Forelimb muscle (tissue), 1 donor: ENCODE measurements at regions not wholly inside any gene's neighbourhood (a gene's known extent, or its start where the extent isn't known, plus 50 kb on each side); places are given as distances from the start of the nearest gene placed in this dataset.
"Not testable (repeated sequence)": the region's sequence is repeated elsewhere in the genome, so short reads cannot be mapped to it uniquely, and the experiment has no call there.

ENCODE experiments used
- DNase-seq: peaks from one replicate; pipeline ENCODE4 v3.0.0-alpha.2; 2013; ENCODE audit warnings: low read depth

DNA sequence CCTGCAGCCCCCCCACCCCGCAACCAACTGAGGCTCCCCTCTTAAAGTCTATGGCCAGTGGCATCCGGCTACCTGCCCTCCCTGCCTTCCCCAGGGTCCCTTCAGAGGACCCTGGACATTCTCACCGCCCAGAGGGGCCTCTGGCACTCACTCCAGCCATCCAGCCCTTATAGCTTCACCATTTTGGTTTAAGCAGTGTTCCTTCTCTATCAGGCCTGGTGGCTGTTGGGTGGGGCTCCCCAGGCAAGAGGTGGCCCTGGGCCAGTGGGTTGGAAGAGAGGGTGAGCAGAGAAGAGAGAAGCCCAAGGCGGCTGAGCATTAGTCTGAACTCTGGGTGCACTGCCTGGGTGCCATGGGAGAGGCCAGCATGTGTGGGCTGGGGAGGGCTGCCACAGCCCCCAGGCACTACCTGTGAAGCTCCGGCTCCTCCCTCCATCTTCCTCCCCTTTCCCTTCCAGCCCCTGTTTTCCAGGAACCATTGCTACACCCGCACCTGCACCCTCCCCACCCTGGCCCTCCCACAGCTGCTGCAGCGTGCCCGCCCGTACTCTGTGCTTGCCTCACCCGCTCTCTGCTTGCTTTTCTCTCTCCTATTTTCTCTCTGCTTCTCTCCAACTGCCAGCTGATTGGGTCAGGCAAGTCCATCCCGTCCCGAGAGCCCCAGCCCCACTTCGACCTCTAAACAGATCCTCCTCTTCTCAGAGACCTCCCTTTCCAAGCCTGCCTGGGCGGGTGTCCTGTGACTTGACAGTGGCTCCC is 168.2 kb downstream of the TBC1D2B start:
- no peak for DNase-seq

DNA sequence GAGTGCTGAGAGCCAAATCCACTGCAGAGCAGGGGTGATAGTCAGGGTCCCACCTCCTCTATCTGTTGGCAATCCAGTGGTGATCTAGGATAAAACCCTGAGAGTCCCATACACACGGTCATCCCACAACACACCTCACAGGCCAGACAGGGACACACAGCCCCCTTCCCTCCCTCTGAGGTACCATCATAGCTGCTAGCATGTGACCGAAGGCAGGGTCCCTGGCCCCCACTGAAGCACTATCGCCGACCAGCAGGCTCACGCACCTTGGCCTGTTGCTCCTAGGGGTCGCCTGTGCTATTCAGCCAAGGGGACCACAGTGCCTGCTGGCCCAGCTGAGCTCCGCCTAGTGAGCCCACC is 168.8 kb downstream of the TBC1D2B start:
- DNase-seq, result not testable (repeated sequence)

DNA sequence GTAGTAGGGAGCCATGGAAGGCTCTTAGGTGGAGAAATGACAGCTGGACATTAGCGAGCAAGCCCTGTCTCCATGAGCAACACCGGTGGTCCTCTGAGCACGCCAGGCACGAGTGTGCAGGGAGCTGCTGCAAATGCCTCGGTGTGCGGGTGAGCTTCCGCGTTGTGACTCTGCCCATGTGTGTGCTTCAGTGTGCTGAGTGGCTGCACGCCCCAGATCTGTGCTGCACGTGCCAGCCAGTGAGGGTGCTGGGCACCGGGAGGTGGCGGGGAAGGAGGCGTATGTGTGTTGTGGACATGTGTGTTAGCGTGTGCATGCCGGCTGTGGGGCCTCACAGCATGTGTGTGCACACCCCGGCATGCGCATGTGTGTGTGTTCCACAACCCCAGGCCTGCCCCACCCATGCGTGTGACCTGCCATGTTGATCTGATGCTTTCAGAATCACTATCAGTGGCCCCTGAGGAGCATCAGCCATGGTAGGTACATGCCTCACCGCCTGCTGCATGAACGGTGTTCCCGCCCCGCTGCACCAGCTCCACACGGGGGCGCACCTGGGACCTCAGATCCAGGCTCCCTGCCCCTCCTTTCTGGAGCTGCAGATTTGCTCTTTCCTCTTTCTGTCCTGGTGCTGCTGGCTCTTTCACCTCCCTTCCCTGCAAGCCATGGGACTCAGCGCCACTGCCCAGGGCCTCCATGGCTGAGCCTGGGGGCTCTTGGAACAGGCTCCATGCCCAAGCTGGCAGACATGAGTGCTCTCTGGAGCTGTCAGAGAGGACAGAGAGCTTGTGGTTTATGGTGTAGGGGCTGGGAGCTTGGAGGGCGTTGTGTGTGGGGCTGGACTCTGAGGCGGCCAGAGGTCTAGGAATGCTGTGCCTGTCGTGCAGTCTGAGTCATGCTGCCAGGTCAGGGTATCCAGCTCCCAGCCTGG is 169.4 kb downstream of the TBC1D2B start:
- no peak for DNase-seq

DNA sequence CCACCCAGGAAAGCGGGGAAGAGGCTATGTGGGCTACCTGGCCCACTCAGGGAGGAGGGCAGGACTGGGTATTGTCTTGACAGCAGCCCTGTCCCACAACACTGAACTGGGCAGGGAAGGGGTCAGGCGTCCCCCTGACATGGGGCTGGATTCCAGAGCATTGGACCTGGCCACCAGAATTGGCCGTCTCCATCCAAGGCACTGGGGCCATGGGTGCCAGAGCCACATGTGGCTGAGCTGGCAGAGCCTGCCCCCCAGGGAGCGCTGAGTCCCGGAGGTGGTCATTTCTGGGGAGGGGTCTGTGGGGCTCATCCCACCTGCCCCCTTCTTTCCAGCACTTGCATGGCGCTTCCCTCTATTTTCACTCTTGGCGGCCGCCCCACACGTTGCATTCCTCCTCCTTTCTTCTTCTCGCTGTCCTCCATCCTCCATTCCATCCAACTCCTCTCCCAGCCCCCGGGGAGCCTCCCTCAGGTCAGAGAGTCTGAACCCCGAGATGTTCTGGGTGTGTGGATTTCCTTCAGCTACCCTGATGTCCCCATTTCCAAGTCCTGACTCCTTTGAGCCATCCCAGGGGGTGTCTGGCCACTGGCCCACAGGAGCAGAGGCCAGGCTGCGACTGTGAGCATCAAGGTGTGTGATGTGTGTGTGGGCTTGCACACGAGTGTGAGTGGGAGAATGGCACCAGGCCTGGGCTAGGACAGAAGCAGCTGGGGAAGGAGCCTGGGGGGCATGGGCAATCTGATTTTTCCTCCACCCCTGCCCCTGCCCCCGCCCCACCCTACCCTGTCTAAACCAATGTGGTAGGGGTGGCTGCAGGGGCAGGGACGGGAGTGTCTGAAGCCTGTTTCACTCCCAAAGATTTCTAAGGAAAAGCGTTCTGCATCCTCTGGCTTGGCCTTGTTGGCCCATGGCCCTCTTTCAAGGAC is 171.2 kb downstream of the TBC1D2B start:
- DNase-seq, result not testable (repeated sequence)

DNA sequence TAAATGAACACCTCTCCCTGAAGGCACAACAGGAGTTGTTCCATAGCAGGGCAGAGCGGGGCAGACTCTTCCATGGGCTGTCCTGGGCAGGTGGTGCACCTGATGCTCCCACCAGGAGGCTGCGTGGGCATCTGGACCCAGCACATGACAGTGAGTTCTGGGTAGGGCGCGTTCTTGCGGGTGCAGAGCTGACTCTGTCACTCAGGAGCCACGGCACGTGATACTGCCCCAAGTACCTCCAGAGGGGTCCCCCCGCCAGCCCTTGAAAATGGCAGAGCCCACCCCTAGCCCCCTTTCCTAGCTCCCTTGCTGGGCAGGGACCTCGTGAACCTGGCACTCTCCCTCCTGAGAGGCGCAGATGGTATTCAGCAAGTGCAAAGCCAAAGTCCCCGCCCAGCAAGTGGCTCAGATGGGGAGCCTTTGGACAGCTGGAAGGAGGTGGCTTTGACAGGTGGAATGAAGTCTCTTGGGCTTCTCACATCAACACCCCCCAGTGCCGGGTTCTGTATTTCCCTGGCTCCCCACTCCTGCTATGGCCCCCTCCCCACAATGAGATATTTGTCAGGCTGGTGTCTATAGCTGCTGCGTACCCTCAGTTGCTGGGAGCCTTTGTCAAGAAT is 172.1 kb downstream of the TBC1D2B start:
- no peak for DNase-seq

DNA sequence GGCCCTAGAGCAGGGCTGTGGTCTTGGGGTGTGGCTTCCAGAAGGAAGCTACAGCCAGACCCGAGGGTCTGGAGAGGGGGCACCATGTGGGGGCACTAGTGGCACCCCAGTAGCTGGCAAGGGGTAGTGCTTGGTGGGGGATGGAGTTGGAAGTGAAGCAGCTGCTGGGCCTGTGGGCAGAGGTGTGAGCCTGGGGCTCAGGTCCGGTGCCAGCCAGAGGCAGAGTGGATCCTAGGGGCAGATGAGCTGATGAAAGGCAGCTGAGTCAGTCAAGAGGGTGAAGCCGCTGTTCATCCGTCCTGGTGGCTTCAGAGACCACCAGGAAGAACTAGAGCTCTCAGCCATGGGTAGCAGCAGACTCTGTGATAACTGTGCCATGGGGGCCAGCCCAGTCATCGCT is 172.6 kb downstream of the TBC1D2B start:
- no peak for DNase-seq

DNA sequence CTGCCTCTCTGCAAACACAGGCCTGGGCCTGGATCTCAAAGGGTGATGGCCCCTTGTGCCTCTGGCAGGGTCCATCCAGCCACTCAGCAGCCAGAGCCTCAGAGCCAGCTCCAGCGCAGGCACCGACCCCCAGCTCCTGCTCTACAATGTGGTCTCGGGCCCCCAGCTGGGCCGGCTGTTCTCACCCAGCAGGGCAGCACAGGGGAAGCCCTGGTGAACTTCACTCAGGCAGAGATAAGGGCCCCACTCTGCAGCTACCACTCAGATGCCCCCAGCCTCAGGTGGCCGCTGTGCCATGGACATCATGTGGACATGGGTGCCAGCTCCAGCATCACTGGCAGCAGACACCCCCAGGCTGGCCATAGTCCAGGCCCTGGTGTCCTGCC is 173.1 kb downstream of the TBC1D2B start:
- no peak for DNase-seq

DNA sequence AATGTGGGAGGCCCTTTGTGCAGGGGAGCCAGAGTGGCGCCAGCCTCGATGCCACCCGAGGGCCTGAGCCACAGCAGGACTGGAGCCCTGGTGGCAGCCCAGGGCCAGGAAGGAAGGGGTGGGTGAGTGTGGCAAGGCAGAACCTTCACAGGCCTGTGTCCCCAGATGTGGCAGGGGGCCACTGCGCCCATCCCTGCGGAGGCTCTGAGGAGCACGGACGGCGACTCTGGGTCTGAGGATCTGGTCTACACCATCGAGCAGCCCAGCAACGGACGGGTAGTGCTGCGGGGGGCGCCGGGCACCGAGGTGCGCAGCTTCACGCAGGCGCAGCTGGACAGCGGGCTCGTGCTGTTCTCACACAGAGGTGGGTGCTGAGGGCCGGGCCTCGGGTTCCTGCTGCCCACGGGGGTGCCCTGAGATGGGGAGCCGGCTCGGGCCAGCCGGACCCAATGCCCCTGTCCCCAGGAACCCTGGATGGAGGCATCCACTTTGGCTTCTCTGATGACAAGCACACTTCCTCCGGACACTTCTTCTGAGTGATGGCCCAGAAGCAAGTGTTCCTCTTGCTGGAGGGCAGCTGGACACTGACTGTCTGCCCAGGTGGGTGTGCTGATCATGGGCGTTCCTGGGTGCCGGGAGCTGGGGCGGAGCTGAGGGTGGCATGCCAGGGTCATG is 173.6 kb downstream of the TBC1D2B start:
- DNase-seq, result not testable (repeated sequence)

DNA sequence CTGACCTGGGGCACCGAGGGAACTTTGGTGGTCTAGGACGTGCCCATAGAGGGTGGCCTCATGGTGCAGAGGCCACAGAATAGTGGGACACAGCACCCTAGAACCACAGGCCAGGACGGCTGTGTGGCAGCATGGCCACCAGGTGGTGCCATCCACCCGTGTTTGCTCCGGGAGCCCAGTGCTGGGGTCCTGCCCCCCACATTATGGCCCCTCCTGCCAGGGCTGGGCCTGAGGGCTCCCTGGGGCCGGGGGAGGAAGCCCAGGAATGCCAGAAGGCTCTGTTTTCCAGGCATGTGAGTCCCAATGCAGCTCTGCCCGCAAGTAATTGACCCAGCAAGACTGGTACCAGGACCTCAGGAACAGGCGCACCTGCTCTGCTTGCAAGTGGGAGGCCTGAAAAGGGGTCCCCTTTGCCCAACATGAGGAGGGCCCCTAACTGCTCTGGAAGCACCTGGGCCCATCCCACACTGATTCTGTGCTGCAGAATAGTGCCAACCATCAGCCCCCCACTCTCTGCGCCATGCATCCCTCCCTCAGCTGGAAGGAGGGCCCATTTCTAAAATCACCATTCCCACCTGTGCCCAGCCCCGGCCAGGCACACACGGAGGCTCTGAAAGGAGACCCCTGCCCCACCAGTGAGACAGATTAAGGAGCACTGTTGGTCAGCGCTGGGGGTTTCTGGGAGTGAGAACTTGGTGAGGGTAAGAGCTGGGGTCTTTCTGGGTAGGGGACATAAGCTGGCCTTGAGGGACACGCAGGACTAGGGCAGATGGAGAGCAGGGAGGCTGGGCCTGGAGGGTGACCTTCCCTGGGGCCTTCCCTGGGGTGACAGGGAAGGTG is 174.4 kb downstream of the TBC1D2B start:
- DNase-seq, result not testable (repeated sequence)

DNA sequence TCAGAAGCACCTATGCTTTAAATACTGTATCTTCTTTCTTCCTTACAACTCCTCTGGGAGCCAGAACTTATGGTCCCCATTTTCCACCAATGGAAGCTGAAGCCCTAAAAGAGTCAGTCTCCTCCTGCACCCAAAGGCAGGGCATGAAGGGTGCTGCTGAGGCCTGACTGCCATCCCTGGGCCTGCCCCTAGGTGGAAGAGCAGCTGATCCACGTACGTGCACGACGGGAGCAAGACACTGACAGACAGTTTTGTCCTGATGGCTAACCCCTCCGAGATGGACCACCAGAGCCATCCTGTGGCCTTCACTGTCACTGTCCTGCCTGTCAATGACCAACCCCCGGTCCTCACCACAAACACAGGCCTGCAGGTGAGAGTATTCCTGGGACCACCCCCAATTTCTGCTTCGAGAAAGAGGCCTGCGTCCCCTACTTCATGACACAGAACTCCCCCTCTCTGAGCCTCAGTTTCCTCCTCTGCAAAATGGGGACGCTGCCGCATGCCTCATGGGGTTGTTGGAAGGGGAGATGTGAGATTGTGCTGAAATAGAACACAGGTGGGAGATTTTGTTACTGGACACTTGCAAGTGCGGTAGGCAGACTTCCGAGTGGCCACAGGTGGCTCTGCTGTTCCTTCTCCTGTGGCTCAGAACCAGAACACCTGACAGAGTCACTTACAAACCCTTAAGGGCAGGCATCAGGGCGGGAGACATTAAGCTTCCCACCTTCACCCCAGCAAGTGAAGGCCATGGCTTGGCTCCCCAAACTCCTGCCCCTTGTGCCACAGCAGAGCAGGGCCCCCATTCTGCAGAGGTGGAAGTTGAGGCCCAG is 175.4 kb downstream of the TBC1D2B start:
- DNase-seq, result no peak

DNA sequence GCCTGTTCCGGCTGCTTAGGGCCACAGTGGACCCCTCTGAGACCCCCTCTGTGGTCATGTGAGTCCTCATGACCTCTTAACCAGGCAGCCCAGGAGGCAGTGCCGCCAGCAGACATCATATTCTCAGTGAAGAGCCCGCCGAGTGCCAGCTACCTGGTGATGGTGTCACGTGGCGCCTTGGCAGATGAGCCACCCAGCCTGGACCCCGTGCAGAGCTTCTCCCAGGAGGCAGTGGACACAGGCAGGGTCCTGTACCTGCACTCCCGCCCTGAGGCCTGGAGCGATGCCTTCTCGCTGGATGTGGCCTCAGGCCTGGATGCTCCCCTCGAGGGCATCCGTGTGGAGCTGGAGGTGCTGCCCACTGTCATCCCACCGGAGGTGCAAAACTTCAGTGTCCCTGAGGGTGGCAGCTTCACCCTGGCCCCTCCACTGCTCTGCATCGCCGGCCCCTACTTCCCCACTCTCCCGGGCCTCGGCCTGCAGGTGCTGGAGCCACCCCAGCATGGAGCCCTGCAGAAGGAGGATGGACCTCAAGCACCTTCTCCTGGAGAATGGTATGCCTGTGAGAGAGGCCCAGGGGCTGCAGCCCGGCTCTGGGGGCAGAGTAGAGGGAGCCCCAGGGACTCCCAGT is 176.1 kb downstream of the TBC1D2B start:
- DNase-seq, result no peak

DNA sequence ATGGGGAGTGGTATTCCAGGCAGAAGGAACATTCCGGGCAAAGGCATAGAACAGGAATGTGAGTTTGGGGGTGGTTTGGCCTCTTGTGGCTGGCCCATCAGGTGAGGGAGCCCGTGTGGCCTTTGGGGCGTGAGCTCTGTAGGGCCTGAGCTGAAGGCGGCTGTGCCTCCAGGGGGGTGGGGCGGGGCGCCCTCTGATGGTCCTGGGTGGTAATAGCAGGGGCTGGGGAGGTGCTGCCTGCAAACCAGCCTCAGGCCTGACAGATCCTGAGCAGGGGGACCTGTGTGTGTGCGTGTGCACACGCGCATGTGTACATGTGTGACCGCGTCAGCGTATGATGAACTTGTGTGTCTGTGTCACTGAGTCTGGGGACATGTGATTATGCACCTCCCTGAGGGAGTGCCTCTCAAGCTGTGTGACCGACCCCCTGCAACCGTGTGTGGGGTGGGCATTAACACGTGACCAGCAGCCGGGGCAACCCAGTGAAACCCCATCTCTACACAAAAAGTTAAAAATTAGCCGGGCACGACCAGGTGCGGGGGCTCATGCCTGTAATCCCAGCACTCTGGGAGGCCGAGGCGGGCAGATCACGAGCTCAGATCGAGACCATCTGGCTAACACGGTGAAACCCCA is 177.1 kb downstream of the TBC1D2B start:
- not testable (repeated sequence) for DNase-seq

DNA sequence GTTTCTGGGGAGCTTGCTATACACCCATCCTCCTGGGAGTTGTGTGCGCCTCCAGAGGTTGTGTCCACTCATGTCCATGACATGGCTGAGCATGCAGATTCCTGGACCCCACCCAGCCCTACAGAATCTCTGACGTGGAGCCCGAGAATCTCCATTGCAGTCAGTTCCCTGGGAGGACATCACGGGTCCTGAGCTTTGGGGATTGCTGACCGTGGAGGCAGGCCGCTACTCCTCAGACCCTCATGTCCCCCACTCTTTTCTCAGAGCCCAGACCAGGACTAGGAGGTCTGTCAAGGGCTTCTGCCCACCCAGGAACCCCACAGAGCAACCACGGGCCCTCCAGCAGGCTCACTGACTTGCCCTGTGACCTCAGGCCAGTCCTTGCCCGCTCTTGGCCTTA is 177.7 kb downstream of the TBC1D2B start:
- not testable (repeated sequence) for DNase-seq

DNA sequence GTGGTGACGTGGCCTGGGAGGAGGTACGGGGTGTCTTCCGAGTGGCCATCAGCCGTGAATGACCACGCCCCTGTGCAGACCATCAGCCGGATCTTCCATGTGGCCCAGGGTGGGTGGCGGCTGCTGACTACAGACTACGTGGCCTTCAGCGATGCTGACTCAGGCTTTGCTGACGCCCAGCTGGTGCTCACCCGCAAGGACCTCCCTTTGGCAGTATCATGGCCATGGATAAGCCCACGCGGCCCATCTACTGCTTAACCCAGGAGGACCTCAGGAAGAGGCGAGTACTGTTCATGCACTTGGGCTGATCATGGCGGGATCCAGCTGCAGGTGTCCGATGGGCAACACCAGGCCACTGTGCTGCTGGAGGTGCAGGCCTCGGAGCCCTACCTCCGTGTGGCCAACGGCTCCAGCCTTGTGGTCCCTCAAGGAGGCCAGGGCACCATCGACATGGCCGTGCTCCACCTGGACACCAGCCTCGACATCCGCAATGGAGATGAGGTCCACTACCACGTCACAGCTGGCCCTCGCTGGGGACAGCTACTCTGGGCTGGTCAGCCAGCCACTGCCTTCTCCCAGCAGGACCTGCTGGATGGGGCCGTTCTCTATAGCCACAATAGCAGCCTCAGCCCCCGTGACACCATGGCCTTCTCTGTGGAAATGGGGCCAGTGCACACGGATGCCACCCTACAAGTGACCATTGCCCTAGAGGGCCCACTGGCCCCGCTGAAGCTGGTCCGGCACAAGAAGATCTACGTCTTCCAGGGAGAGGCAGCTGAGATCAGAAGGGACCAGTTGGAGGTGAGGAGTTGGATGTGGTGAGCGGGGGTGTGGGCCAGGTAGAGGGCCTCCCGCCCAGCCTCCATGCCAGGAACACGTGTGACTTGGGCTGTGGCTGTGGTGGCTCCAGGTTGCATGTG is 178.4 kb downstream of the TBC1D2B start:
- DNase-seq, result no peak

DNA sequence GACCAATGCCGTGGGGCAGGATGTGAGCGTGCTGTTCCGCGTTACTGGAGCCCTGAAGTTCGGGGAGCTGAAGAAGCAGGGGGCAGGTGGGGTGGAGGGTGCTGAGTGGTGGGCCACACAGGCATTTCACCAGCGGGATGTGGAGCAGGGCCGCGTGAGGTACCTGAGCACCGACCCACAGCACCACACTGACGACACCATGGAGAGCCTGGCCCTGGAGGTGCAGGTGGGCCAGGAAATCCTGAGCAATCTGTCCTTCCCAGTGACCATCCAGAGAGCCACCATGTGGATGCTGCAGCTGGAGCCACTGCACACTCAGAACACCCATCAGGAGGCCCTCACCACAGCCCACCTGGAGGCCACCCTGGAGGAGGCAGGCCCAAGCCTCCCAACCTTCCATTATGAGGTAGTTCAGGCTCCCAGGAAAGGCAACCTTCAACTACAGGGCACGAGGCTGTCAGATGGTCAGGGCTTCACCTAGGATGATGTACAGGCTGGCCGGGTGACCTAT is 179.6 kb downstream of the TBC1D2B start:
- DNase-seq, result no peak

DNA sequence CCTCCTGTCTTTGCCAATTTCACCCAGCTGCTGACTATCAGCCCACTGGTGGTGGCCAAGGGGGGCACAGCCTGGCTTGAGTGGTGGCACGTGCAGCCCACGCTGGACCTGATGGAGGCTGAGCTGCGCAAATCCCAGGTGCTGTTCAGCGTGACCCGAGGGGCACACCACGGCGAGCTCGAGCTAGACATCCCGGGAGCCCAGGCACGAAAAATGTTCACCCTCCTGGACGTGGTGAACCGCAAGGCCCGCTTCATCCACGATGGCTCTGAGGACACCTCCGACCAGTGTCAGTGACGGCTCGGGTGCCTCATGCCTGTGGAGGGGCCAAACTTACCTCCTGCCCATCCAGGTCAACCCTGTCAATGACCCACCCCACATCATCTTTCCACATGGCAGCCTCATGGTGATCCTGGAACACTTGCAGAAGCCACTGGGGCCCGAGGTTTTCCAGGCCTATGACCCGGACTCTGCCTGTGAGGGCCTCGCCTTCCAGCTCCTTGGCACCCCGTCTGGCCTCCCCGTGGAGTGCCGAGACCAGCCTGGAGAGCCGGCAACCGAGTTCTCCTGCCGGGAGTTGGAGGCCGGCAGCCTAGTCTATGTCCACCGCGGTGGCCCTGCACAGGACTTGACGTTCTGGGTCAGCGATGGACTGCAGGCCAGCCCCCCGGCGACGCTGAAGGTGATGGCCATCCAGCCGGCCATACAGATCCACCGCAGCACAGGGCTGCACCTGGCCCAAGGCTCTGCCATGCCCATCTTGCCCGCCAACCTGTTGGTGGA is 180.2 kb downstream of the TBC1D2B start:
- not testable (repeated sequence) for DNase-seq
